HEK293T (cell line): ENCODE measurements at regions not wholly inside any gene's neighbourhood (a gene's known extent, or its start where the extent isn't known, plus 50 kb on each side); places are given as distances from the start of the nearest gene placed in this dataset.

ENCODE experiments used
- ARNT ChIP-seq: fragments of 450-650 bp; IDR thresholded peaks from 2 replicates; pipeline ENCODE4 v1.6.1; 2017; ENCODE audit warnings: mild to moderate bottlenecking
- BHLHE40 ChIP-seq: fragments of 450-650 bp; IDR thresholded peaks from 2 replicates; pipeline ENCODE4 v1.6.1; 2016; ENCODE audit warnings: mild to moderate bottlenecking, moderate library complexity, borderline replicate concordance
- ELF4 ChIP-seq: fragments of 450-650 bp; IDR thresholded peaks from 2 replicates; pipeline ENCODE4 v1.6.1; 2017; ENCODE audit warnings: antibody characterized with exemption
- FOXA1 ChIP-seq: fragments of 450-650 bp; IDR thresholded peaks from 2 replicates; pipeline ENCODE4 v1.6.1; 2016; ENCODE audit warnings: mild to moderate bottlenecking
- FOXK2 ChIP-seq: fragments of 450-650 bp; IDR thresholded peaks from 2 replicates; pipeline ENCODE4 v1.6.1; 2016; ENCODE audit warnings: mild to moderate bottlenecking
- FOXM1 ChIP-seq: fragments of 450-650 bp; IDR thresholded peaks from 2 replicates; pipeline ENCODE4 v1.6.1; 2017; ENCODE audit warnings: mild to moderate bottlenecking, borderline replicate concordance
- HDGF ChIP-seq: fragments of 450-650 bp; IDR thresholded peaks from 2 replicates; pipeline ENCODE4 v1.6.1; 2017; ENCODE audit warnings: antibody characterized with exemption, borderline replicate concordance
- NFRKB ChIP-seq: fragments of 450-650 bp; IDR thresholded peaks from 2 replicates; pipeline ENCODE4 v1.6.1; 2016; ENCODE audit warnings: mild to moderate bottlenecking, moderate library complexity
- SP1 ChIP-seq: fragments of 450-650 bp; IDR thresholded peaks from 2 replicates; pipeline ENCODE4 v1.6.1; 2017
- SUZ12 ChIP-seq: fragments of 450-650 bp; IDR thresholded peaks from 2 replicates; pipeline ENCODE4 v1.6.1; 2016; ENCODE audit warnings: mild to moderate bottlenecking
- TF ChIP-seq, protein P1 (sequence below): fragments of 450-650 bp; IDR thresholded peaks from 2 replicates; pipeline ENCODE4 v1.6.1; 2016

DNA sequence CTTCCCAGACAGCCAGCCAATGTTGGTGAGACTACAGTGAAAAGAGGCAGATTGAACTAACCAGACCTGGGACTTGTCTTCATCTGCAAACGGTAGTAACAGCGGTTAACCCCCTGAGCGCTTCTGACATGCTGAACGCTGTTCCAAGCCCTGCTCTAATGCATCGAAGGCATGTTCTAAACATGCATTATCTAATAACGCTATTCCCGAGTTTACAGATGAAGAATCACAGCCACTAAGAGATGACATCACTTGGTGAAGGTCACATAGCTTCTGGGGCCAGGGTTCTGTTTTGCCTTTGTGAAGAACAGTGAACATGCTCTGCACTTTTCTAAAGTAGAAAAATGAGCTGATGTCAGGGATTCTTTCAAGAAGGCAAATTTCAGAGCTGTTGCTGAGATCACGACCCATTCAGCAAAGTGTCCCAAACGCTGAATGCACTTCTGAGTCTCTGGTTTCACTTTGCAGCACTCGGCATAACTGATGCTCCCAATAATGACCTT is 56.0 kb downstream of the FOS start:
- no peak for TF ChIP-seq ELF4
- no peak for TF ChIP-seq FOXK2
- TF ChIP-seq NFRKB = no peak
- TF ChIP-seq SUZ12 = no peak
- TF ChIP-seq SP1 = no peak
- TF ChIP-seq BHLHE40 = no peak
- TF ChIP-seq, protein P1, sequence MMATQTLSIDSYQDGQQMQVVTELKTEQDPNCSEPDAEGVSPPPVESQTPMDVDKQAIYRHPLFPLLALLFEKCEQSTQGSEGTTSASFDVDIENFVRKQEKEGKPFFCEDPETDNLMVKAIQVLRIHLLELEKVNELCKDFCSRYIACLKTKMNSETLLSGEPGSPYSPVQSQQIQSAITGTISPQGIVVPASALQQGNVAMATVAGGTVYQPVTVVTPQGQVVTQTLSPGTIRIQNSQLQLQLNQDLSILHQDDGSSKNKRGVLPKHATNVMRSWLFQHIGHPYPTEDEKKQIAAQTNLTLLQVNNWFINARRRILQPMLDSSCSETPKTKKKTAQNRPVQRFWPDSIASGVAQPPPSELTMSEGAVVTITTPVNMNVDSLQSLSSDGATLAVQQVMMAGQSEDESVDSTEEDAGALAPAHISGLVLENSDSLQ = no peak
- TF ChIP-seq HDGF = no peak
- no peak for TF ChIP-seq FOXA1
- no peak for TF ChIP-seq ARNT
- no peak for TF ChIP-seq FOXM1
